Activated CD4-positive, alpha-beta memory T cell treated with anti-CD3 and anti-CD28 coated beads for 36 hours (primary cell): ENCODE measurements at regions not wholly inside any gene's neighbourhood (a gene's known extent, or its start where the extent isn't known, plus 50 kb on each side); places are given as distances from the start of the nearest gene placed in this dataset.

Experiments
- CTCF ChIA-PET: fragments of 350-600 bp; sonication (Branson Sonifier 250); formaldehyde crosslinking; loops from one replicate; lab custom pipeline; 2021; ENCODE audit warnings: antibody characterized with exemption, inconsistent platforms; lab: Charles Lee
- POLR2A ChIA-PET: fragments of 350-600 bp; sonication (Branson Sonifier 250); formaldehyde crosslinking; loops from one replicate; lab custom pipeline; 2021; ENCODE audit warnings: antibody characterized with exemption; lab: Charles Lee
- DNase-seq: peaks from one replicate; pipeline ENCODE4 v3.0.0-alpha.2; 2020
- H3K27ac Mint-ChIP-seq: one replicate; pipeline ENCODE4 v1.8.0; 2021; ENCODE audit warnings: mixed read lengths
- H3K27me3 Mint-ChIP-seq: one replicate; pipeline ENCODE4 v1.8.0; 2021; ENCODE audit warnings: mixed read lengths
- H3K36me3 Mint-ChIP-seq: one replicate; pipeline ENCODE4 v1.8.0; 2021; ENCODE audit warnings: mixed read lengths
- H3K4me1 Mint-ChIP-seq: one replicate; pipeline ENCODE4 v1.8.0; 2021; ENCODE audit warnings: low read depth, mixed read lengths
- H3K4me3 Mint-ChIP-seq: one replicate; pipeline ENCODE4 v1.8.0; 2021; ENCODE audit warnings: mild to moderate bottlenecking, mixed read lengths
- H3K9me3 Mint-ChIP-seq: one replicate; pipeline ENCODE4 v1.8.0; 2021; ENCODE audit warnings: mixed read lengths
- intact Hi-C: fragments of 100-400 bp; cut with micrococcal nuclease; formaldehyde crosslinking; loops from one replicate; pipeline ENCODE4 v1.15.1; 2023

- intact Hi-C loops, result no loop called here
- H3K27ac Mint-ChIP-seq, result no peak overlapping the region
- no peaks in the 10 kb centered on the region for H3K27me3 Mint-ChIP-seq
- no peaks in the 10 kb centered on the region for H3K36me3 Mint-ChIP-seq
- no peak overlapping the region for H3K4me3 Mint-ChIP-seq
- H3K4me1 Mint-ChIP-seq, result no peaks in the 10 kb centered on the region
- no peak for DNase-seq
- CTCF ChIA-PET, result no interaction called here
- POLR2A ChIA-PET, result no interaction called here
- no peaks in the 10 kb centered on the region for H3K9me3 Mint-ChIP-seq
Observed at GRCh38 chr2:150572194-150572766, 84.8 kb upstream of the RND3 start.

GRCh38 chr2:150571121-150571520, 83.7 kb upstream of the RND3 start:
- H3K4me1 Mint-ChIP-seq, result no peaks in the 10 kb centered on the region
- H3K27me3 Mint-ChIP-seq, result no peaks in the 10 kb centered on the region
- DNase-seq, result no peak
- no peaks in the 10 kb centered on the region for H3K9me3 Mint-ChIP-seq
- no peaks in the 10 kb centered on the region for H3K36me3 Mint-ChIP-seq
- no peak overlapping the region for H3K4me3 Mint-ChIP-seq
- ChIA-PET POLR2A (no interaction called here), CTCF (no interaction called here)
- H3K27ac Mint-ChIP-seq, result no peak overlapping the region
- intact Hi-C loops, result no loop called here

GRCh38 chr2:150570712-150571111, 83.2 kb upstream of the RND3 start:
- H3K4me3 Mint-ChIP-seq, result no peak overlapping the region
- POLR2A ChIA-PET, result no interaction called here
- CTCF ChIA-PET, result no interaction called here
- intact Hi-C loops, result no loop called here
- no peak overlapping the region for H3K27ac Mint-ChIP-seq
- no peaks in the 10 kb centered on the region for H3K36me3 Mint-ChIP-seq
- no peaks in the 10 kb centered on the region for H3K9me3 Mint-ChIP-seq
- no peak for DNase-seq
- H3K4me1 Mint-ChIP-seq, result no peaks in the 10 kb centered on the region
- H3K27me3 Mint-ChIP-seq, result no peaks in the 10 kb centered on the region

GRCh38 chr2:150569761-150570160, 82.3 kb upstream of the RND3 start:
- Mint-ChIP-seq H3K27me3 (no peaks in the 10 kb centered on the region), H3K36me3 (no peaks in the 10 kb centered on the region), H3K4me1 (no peaks in the 10 kb centered on the region), H3K4me3 (no peak overlapping the region), H3K27ac (no peak overlapping the region), H3K9me3 (no peaks in the 10 kb centered on the region)
- ChIA-PET POLR2A (no interaction called here), CTCF (no interaction called here)
- no peak for DNase-seq
- intact Hi-C loops, result no loop called here

- CTCF ChIA-PET, result no interaction called here
- intact Hi-C loops, result no loop called here
- H3K27me3 Mint-ChIP-seq, result no peaks in the 10 kb centered on the region
- DNase-seq, result no peak
- H3K4me1 Mint-ChIP-seq, result no peaks in the 10 kb centered on the region
- no peaks in the 10 kb centered on the region for H3K36me3 Mint-ChIP-seq
- H3K27ac Mint-ChIP-seq, result no peak overlapping the region
- H3K4me3 Mint-ChIP-seq, result no peak overlapping the region
- POLR2A ChIA-PET, result no interaction called here
- H3K9me3 Mint-ChIP-seq, result no peaks in the 10 kb centered on the region
Observed at GRCh38 chr2:150567771-150568301, 80.4 kb upstream of the RND3 start.

DNA sequence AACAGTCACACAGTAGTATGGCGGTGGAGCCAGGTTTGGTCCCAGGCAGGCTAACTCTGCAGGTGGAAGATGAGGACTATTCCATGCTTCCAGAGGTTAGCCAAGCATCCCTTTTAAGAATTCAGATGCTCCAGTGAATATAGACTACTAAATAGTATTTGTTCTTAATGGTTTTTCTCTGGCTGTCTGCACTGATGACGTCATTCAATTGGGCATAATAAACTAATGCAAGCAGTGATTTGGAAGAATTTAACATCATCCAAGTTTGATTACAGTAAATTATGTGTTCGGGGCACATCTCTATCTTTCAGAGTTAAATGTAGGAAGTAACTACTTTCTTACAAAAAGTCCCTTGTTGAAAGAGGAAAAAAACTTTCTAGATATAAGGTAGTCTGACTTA, 78.8 kb upstream of the RND3 start:
- Mint-ChIP-seq H3K4me1 (no peaks in the 10 kb centered on the region), H3K27me3 (no peaks in the 10 kb centered on the region), H3K9me3 (no peaks in the 10 kb centered on the region), H3K4me3 (no peak overlapping the region), H3K36me3 (no peaks in the 10 kb centered on the region), H3K27ac (no peak overlapping the region)
- intact Hi-C loops, result no loop called here
- CTCF ChIA-PET, result no interaction called here
- no peak for DNase-seq
- POLR2A ChIA-PET, result no interaction called here

- no peaks in the 10 kb centered on the region for H3K4me1 Mint-ChIP-seq
- H3K36me3 Mint-ChIP-seq, result no peaks in the 10 kb centered on the region
- ChIA-PET POLR2A (no interaction called here), CTCF (no interaction called here)
- H3K27me3 Mint-ChIP-seq, result no peaks in the 10 kb centered on the region
- H3K4me3 Mint-ChIP-seq, result no peak overlapping the region
- no peaks in the 10 kb centered on the region for H3K9me3 Mint-ChIP-seq
- DNase-seq, result no peak
- intact Hi-C loops, result no loop called here
- no peak overlapping the region for H3K27ac Mint-ChIP-seq
Observed at GRCh38 chr2:150561076-150561475, 73.6 kb upstream of the RND3 start.

DNA sequence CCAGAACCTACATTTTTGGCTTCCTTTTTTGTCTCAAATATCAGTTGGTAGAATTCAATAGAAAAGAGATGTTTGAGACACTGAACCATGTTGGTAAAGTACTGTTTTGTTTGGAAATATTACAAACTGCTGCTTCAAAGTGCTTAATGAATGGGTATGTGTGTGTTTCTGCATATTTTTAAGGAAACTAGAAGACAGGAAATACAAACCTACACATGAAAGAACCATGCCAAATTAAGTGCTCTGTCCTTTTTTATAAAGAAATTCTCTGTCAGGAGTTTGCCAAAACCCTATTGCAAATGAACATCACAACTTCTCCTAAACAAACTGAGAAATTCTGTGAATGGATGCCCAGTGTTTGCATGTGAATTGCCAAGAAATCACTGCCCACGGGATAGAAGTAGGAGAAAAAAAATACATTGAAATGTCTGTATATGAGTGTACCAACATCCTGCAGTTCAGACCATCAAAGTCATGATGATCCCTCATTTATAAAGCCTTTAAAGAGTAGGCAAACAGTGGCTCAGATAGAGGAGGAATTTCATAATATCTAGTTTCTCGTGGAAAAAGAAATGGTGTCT, 69.6 kb upstream of the RND3 start:
- no peak overlapping the region for H3K4me3 Mint-ChIP-seq
- H3K4me1 Mint-ChIP-seq, result no peaks in the 10 kb centered on the region
- ChIA-PET CTCF (no interaction called here), POLR2A (no interaction called here)
- no peaks in the 10 kb centered on the region for H3K9me3 Mint-ChIP-seq
- H3K27ac Mint-ChIP-seq, result no peak overlapping the region
- intact Hi-C loops, result no loop called here
- DNase-seq, result no peak
- no peaks in the 10 kb centered on the region for H3K27me3 Mint-ChIP-seq
- no peaks in the 10 kb centered on the region for H3K36me3 Mint-ChIP-seq

GRCh38 chr2:150555611-150556356, 68.3 kb upstream of the RND3 start:
- POLR2A ChIA-PET, result no interaction called here

GRCh38 chr2:150554046-150554445, 66.6 kb upstream of the RND3 start:
- DNase-seq, result no peak
- Mint-ChIP-seq H3K27ac (no peak overlapping the region), H3K4me1 (no peaks in the 10 kb centered on the region), H3K9me3 (no peaks in the 10 kb centered on the region), H3K36me3 (no peaks in the 10 kb centered on the region), H3K4me3 (no peak overlapping the region), H3K27me3 (no peaks in the 10 kb centered on the region)
- intact Hi-C loops, result no loop called here
- ChIA-PET POLR2A (no interaction called here), CTCF (no interaction called here)

More at GRCh38 chr2:150555611-150556356, 68.3 kb upstream of the RND3 start:
- Mint-ChIP-seq H3K36me3 (no peaks in the 10 kb centered on the region), H3K27me3 (no peaks in the 10 kb centered on the region), H3K4me3 (no peak overlapping the region), H3K9me3 (no peaks in the 10 kb centered on the region), H3K27ac (no peak overlapping the region), H3K4me1 (no peaks in the 10 kb centered on the region)
- no peak for DNase-seq
- intact Hi-C loops, result no loop called here
- CTCF ChIA-PET, result no interaction called here

GRCh38 chr2:150552041-150552820, 64.8 kb upstream of the RND3 start:
- intact Hi-C loops, result no loop called here
- no peak for DNase-seq
- Mint-ChIP-seq H3K4me1 (no peaks in the 10 kb centered on the region), H3K9me3 (no peaks in the 10 kb centered on the region), H3K4me3 (no peak overlapping the region), H3K36me3 (no peaks in the 10 kb centered on the region), H3K27ac (no peak overlapping the region), H3K27me3 (no peaks in the 10 kb centered on the region)
- ChIA-PET POLR2A (no interaction called here), CTCF (no interaction called here)

GRCh38 chr2:150549381-150549780, 61.9 kb upstream of the RND3 start:
- H3K4me1 Mint-ChIP-seq, result no peaks in the 10 kb centered on the region
- intact Hi-C loops, result no loop called here
- no peaks in the 10 kb centered on the region for H3K36me3 Mint-ChIP-seq
- no peak for DNase-seq
- ChIA-PET CTCF (no interaction called here), POLR2A (no interaction called here)
- no peaks in the 10 kb centered on the region for H3K27me3 Mint-ChIP-seq
- no peak overlapping the region for H3K4me3 Mint-ChIP-seq
- no peaks in the 10 kb centered on the region for H3K9me3 Mint-ChIP-seq
- no peak overlapping the region for H3K27ac Mint-ChIP-seq
